ENCODE measurements at regions not wholly inside any gene's neighbourhood (a gene's known extent, or its start where the extent isn't known, plus 50 kb on each side); places are given as distances from the start of the nearest gene placed in this dataset.
"Not testable (repeated sequence)": the region's sequence is repeated elsewhere in the genome, so short reads cannot be mapped to it uniquely, and the experiment has no call there.

DNA sequence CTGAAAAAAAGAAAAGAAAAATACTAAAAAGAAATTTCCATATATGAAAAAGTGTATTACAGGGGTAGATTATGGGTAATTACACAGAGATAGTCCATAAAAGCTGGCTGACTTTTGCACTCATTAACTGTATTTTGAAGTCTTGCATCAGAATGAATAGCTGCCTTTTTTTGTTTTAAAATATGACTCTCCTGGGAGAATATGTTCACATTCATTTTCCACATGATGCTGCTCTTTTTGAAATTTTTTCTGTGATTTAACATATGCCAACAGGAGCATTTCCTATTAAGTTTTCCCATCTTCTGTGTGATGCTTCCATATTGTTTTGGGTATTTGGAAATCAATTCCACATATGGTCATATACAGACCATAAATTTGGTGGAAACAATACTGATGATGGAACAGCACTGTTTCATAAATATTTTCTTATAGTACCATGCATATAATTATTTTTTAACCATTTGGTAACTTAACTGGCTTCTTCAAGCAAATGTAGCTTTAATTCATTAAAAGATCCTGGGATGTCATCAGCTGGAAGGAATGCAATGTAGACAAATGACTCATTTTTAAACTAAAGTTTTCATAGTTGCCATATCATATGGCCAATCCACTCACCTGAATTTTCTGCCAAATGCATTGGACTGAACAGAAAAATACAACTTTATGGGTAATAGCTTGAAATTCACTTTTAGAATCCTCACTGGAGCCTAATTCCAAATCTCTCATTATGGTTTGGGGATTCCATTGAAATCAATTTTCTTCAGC lies 313.9 kb upstream of the GLI3 start:
- peaks cover 42% of the 10 kb centered on the region for H3K9me3 ChIP-seq (ENCODE audit: control insufficient read depth, low read length)
- H3K4me3 ChIP-seq (ENCODE audit: low read length), result peak overlapping the region; percentile 5
- peak overlapping the region; percentile 17 for H3K9ac ChIP-seq (ENCODE audit: low read length)
- no peaks in the 10 kb centered on the region for H3K36me3 ChIP-seq (ENCODE audit: control insufficient read depth, insufficient read depth, low read length, severe bottlenecking)
- DNase-seq (ENCODE audit: low read depth), result peak; percentile 68
- peaks cover 18% of the 10 kb centered on the region for H3K4me1 ChIP-seq (ENCODE audit: control insufficient read depth, insufficient read depth, low read length)
- no peaks in the 10 kb centered on the region for H3K27me3 ChIP-seq (replicated peaks; ENCODE audit: control insufficient read depth, insufficient read depth, low read length)

DNA sequence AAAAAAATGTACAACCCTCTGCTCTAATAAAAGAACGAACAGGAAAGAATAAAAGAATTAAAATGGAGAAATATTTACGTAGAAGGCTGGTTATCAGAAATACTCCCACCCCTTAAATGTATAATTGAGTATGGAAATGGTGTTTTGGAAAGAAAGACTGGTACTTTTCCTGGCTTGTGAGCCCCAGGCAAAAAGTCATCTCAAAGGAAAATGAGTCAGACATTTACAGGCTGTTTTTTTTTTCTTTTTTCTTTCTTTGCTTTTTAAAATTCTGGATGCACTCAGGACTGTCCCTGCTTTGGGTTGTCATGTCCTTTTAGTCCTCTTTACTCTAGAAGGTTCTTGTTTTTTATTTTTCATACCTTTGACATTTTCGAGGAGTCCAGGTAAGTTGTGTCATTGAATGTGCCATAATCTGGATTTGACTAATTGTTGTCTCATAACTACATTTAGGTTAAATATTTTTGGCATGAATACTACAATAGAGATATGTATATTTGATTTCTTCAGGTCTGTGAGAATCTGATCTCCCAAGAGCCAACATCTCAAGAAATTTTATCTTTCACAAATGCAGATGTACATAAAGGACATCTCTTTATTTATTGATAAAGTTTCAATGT lies 313.0 kb upstream of the GLI3 start:
- no peaks in the 10 kb centered on the region for H3K36me3 ChIP-seq (ENCODE audit: control insufficient read depth, insufficient read depth, low read length, severe bottlenecking)
- peaks cover 42% of the 10 kb centered on the region for H3K9me3 ChIP-seq (ENCODE audit: control insufficient read depth, low read length)
- peaks cover 18% of the 10 kb centered on the region for H3K4me1 ChIP-seq (ENCODE audit: control insufficient read depth, insufficient read depth, low read length)
- DNase-seq (ENCODE audit: low read depth), result peak; percentile 57
- H3K4me3 ChIP-seq (ENCODE audit: low read length), result peak overlapping the region; percentile 5
- H3K9ac ChIP-seq (ENCODE audit: low read length), result peak overlapping the region; percentile 17
- no peaks in the 10 kb centered on the region for H3K27me3 ChIP-seq (replicated peaks; ENCODE audit: control insufficient read depth, insufficient read depth, low read length)

DNA sequence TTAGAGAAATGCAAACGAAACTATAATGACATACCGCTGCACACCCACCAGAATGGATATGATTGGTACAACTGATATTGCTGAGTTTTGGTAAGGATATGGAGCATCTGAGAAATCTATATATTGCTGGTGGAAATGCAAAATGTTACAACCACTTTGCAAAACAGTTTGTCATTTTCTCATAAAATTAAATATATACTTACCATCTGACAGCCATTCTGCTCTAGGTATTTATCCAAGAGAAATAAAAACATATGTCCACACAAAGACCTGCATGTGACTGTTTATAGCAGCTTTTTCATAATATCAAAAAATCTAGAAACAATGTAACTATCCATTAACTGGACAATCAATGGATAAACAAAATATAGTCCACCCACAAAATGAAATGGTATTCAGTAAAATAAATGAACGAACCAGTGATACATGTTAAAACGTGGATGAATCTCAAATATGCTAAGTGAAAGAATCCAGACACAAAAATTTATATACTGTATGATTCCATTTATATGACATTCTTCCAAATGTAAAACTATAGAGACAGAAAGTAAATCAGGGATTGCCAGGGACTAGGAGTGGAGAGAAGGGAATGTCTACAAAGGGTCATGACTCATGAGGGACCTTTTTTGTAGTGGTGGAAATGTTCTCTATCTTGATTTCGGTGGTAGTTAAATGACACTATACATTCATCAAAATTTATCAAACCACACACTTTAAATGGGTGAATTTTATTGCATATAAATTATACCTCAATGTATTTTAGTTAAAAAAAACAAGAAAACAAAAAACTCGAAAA lies 312.0 kb upstream of the GLI3 start:
- Histone ChIP-seq H3K27me3 (replicated peaks; ENCODE audit: control insufficient read depth, insufficient read depth, low read length) (no peaks in the 10 kb centered on the region), H3K4me3 (ENCODE audit: low read length) (no peak overlapping the region), H3K9ac (ENCODE audit: low read length) (no peak overlapping the region), H3K4me1 (ENCODE audit: control insufficient read depth, insufficient read depth, low read length) (peaks cover 18% of the 10 kb centered on the region), H3K9me3 (ENCODE audit: control insufficient read depth, low read length) (peaks cover 46% of the 10 kb centered on the region), H3K36me3 (ENCODE audit: control insufficient read depth, insufficient read depth, low read length, severe bottlenecking) (no peaks in the 10 kb centered on the region)
- peak; percentile 33 for DNase-seq (ENCODE audit: low read depth)

- Histone ChIP-seq H3K36me3 (ENCODE audit: control insufficient read depth, insufficient read depth, low read length, severe bottlenecking) (no peaks in the 10 kb centered on the region), H3K9me3 (ENCODE audit: control insufficient read depth, low read length) (peaks cover 31% of the 10 kb centered on the region)
- DNase-seq (ENCODE audit: low read depth), result no peak
These were observed 308.2 kb upstream of the GLI3 start for GRCh38 chr7:42545049-42545724.

GRCh38 chr7:42543953-42544352 lies 306.9 kb upstream of the GLI3 start:
- Histone ChIP-seq H3K4me3 (ENCODE audit: low read length) (no peak overlapping the region), H3K9ac (ENCODE audit: low read length) (no peak overlapping the region), H3K4me1 (ENCODE audit: control insufficient read depth, insufficient read depth, low read length) (no peaks in the 10 kb centered on the region), H3K36me3 (ENCODE audit: control insufficient read depth, insufficient read depth, low read length, severe bottlenecking) (no peaks in the 10 kb centered on the region), H3K27me3 (replicated peaks; ENCODE audit: control insufficient read depth, insufficient read depth, low read length) (no peaks in the 10 kb centered on the region), H3K9me3 (ENCODE audit: control insufficient read depth, low read length) (peaks cover 31% of the 10 kb centered on the region)
- DNase-seq (ENCODE audit: low read depth), result no peak

More at GRCh38 chr7:42545049-42545724, 308.2 kb upstream of the GLI3 start:
- Histone ChIP-seq H3K9ac (ENCODE audit: low read length) (no peak overlapping the region), H3K4me1 (ENCODE audit: control insufficient read depth, insufficient read depth, low read length) (peaks cover 6% of the 10 kb centered on the region), H3K4me3 (ENCODE audit: low read length) (no peak overlapping the region), H3K27me3 (replicated peaks; ENCODE audit: control insufficient read depth, insufficient read depth, low read length) (no peaks in the 10 kb centered on the region)

DNA sequence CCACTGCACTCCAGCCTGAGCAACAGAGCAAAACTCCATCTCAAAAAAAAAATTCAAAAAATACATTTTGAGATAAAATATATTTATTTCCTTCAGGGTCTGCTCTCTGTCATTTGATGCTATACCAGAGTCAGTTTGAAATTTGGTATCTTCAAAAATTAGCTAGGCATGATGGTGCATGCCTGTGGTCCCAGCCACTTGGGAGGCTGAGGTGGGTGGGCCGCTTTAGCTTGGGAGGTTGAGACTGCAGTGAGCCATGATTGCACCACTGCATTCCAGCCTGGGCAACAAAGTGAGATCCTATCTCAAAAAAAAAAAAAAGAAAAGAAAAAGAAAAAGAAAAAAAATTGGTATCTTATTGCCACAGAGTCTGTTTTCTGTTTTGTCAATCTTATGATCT lies 305.4 kb upstream of the GLI3 start:
- not testable (repeated sequence) for H3K36me3 ChIP-seq (ENCODE audit: control insufficient read depth, insufficient read depth, low read length, severe bottlenecking); H3K4me1 ChIP-seq (ENCODE audit: control insufficient read depth, insufficient read depth, low read length); H3K9ac ChIP-seq (ENCODE audit: low read length); H3K27me3 ChIP-seq (replicated peaks; ENCODE audit: control insufficient read depth, insufficient read depth, low read length); H3K4me3 ChIP-seq (ENCODE audit: low read length)
- H3K9me3 ChIP-seq (ENCODE audit: control insufficient read depth, low read length), result peaks cover 31% of the 10 kb centered on the region
- DNase-seq (ENCODE audit: low read depth), result peak; percentile 68

GRCh38 chr7:42534441-42534840 lies 297.4 kb upstream of the GLI3 start:
- Histone ChIP-seq H3K4me1 (ENCODE audit: control insufficient read depth, insufficient read depth, low read length) (no peaks in the 10 kb centered on the region), H3K27me3 (replicated peaks; ENCODE audit: control insufficient read depth, insufficient read depth, low read length) (no peaks in the 10 kb centered on the region), H3K36me3 (ENCODE audit: control insufficient read depth, insufficient read depth, low read length, severe bottlenecking) (no peaks in the 10 kb centered on the region), H3K9ac (ENCODE audit: low read length) (no peak overlapping the region), H3K9me3 (ENCODE audit: control insufficient read depth, low read length) (peaks cover 26% of the 10 kb centered on the region), H3K4me3 (ENCODE audit: low read length) (no peak overlapping the region)
- no peak for DNase-seq (ENCODE audit: low read depth)

- Histone ChIP-seq H3K4me1 (ENCODE audit: control insufficient read depth, insufficient read depth, low read length) (no peaks in the 10 kb centered on the region), H3K9me3 (ENCODE audit: control insufficient read depth, low read length) (peaks cover 41% of the 10 kb centered on the region), H3K36me3 (ENCODE audit: control insufficient read depth, insufficient read depth, low read length, severe bottlenecking) (no peaks in the 10 kb centered on the region), H3K9ac (ENCODE audit: low read length) (no peak overlapping the region), H3K4me3 (ENCODE audit: low read length) (no peak overlapping the region), H3K27me3 (replicated peaks; ENCODE audit: control insufficient read depth, insufficient read depth, low read length) (peaks cover 14% of the 10 kb centered on the region)
- no peak for DNase-seq (ENCODE audit: low read depth)
These were observed 290.0 kb upstream of the GLI3 start for GRCh38 chr7:42527004-42527403.

DNA sequence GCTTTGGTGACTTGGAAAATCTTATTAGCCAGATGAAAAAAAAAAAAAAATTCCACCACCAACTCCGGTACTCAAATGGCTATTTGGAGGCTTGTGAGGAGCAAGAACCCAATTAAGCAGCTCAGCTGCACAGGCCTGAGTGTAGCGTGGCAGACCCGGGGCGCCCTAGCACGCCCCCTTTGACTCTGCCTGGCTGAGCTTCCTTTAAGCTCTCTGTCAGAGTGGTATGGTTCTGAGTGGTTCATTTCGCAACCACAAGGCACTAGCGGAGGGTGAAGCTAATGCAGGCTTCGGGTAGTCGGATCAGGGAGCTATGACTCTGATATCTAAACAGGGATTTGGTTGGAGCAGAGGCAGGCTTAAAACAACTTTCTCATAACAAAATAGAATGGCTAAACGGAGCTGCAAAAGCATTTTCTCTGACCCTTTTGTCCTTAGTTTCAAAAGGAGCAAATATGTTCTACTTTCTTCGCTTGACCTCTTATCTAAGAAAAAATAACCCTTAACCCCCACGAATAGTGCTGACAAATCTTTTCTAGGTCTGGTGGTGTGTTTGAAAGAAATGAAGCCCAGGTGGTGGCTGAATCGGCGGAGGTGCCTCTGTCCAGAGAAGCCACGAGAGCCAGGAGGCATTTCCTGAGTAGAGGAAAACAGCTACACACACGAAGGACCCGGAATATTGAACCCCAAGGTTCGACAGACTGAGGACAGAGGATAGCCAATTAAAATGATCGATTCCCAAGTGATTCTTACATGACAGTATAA lies 285.4 kb upstream of the GLI3 start:
- Histone ChIP-seq H3K4me1 (ENCODE audit: control insufficient read depth, insufficient read depth, low read length) (no peaks in the 10 kb centered on the region), H3K27me3 (replicated peaks; ENCODE audit: control insufficient read depth, insufficient read depth, low read length) (peaks cover 4% of the 10 kb centered on the region), H3K9ac (ENCODE audit: low read length) (no peak overlapping the region), H3K4me3 (ENCODE audit: low read length) (no peak overlapping the region), H3K36me3 (ENCODE audit: control insufficient read depth, insufficient read depth, low read length, severe bottlenecking) (no peaks in the 10 kb centered on the region), H3K9me3 (ENCODE audit: control insufficient read depth, low read length) (peaks cover 22% of the 10 kb centered on the region)
- peak; percentile 50 for DNase-seq (ENCODE audit: low read depth)

DNA sequence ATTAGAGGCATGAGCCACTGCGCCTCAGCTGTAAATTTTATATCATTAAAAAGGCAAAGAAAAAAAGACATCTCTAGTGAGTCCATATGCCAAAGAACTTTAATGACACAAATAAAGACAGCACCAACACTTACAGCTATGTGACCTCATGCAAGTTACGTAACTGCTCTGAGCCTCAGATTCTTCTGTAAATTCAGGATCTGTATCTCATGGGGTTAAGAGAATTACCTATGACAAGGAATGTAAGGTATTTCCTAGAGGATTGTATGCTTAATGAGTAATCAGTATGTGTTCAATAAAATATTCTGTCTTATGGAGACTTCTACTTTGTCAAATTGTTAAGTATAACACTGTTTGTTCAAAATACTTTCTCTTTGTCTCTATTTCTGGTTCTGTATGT lies 274.0 kb upstream of the GLI3 start:
- Histone ChIP-seq H3K4me3 (ENCODE audit: low read length) (no peak overlapping the region), H3K9ac (ENCODE audit: low read length) (no peak overlapping the region), H3K36me3 (ENCODE audit: control insufficient read depth, insufficient read depth, low read length, severe bottlenecking) (no peaks in the 10 kb centered on the region), H3K4me1 (ENCODE audit: control insufficient read depth, insufficient read depth, low read length) (no peaks in the 10 kb centered on the region), H3K27me3 (replicated peaks; ENCODE audit: control insufficient read depth, insufficient read depth, low read length) (no peaks in the 10 kb centered on the region), H3K9me3 (ENCODE audit: control insufficient read depth, low read length) (no peaks in the 10 kb centered on the region)
- DNase-seq (ENCODE audit: low read depth), result peak; percentile 8

Data from adipocyte (in vitro differentiated cells).